ENCODE measurements at regions not wholly inside any gene's neighbourhood (a gene's known extent, or its start where the extent isn't known, plus 50 kb on each side); places are given as distances from the start of the nearest gene placed in this dataset.

DNA sequence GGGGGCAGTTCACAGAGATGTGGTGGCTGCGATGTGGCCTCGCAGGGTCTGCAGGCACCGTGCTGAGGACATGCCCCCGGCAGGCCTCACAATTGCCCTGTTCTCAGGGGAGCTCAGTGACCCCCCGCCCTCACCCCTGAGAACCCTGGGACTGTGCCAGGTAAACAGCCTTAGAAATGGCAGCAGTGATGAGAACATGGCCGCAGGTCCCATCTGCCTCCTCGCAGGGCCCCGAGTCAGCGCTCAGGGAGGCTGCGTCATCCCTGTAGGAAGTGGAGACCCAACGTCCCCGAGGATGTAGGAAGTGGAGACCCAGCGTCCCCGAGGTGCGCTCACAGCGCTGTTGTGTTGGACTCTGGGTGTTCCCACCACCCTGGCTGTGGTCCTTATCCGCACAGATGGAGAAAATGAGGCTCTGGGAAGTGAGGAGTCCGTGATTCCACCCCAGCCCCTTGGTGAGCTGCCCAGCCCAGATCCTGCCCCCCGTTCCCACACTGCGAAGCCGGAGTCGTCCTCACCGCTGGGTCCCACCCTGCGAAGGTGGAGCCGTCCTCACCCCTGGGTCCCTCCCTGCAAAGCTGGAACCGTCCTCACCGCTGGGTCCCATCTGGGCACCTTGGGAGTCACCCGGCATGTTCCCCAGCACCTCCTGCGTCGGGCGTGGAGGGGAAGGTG lies 1086.8 kb downstream of the BRD1 start:
- TF ChIP-seq CTCF (IDR thresholded peaks at IDR 0.05; ENCODE audit: low read depth, low read length, missing control alignments) = no peak
- DNase-seq (ENCODE audit: extremely low read depth, low read depth) = no peak
- no peak overlapping the region for H3K4me3 ChIP-seq (replicated peaks; ENCODE audit: low read depth, low read length)

- TF ChIP-seq CTCF (IDR thresholded peaks at IDR 0.05; ENCODE audit: low read depth, low read length, missing control alignments) = no peak
- H3K4me3 ChIP-seq (replicated peaks; ENCODE audit: low read depth, low read length) = no peak overlapping the region
- no peak for DNase-seq (ENCODE audit: extremely low read depth, low read depth)
Observed at GRCh38 chr22:48740086-48740730, 1087.5 kb downstream of the BRD1 start.

DNA sequence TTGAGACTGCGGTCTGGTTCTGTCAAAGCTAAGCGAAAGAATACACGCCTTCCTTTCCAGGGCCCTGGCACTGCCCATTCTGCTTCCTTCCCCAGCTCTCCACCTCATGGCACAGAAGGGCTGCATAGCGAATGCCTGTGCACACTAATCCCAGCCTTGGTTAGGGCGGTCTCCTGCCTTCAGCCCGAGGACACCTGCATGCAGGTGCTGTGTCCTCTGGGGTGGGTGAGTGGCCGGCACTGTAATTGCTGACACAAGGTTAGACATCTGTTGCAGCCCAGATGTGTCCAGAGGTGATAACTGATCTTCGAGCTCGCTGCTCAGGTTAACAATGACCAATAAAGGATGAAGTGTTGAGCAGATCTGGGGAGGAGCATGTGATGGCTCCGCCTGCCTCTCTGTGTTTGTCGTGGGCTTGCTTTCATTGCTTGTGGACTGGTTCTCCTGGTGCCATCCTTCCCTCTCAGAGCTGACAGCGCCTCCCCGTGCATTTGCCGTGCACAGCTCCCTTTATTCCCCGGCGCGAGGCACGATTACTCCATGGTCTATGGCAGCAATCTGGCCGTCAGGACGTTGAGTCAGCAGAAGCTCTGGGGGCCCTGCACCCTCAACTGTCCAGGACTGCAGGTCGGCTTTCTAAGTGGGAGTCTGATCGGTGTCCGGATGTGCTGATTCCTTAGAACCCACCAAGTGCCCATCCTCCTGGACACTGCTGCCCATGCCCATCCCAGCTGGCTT lies 1088.2 kb downstream of the BRD1 start:
- DNase-seq (ENCODE audit: extremely low read depth, low read depth) = no peak
- TF ChIP-seq CTCF (IDR thresholded peaks at IDR 0.05; ENCODE audit: low read depth, low read length, missing control alignments) = no peak
- H3K4me3 ChIP-seq (replicated peaks; ENCODE audit: low read depth, low read length) = no peak overlapping the region

DNA sequence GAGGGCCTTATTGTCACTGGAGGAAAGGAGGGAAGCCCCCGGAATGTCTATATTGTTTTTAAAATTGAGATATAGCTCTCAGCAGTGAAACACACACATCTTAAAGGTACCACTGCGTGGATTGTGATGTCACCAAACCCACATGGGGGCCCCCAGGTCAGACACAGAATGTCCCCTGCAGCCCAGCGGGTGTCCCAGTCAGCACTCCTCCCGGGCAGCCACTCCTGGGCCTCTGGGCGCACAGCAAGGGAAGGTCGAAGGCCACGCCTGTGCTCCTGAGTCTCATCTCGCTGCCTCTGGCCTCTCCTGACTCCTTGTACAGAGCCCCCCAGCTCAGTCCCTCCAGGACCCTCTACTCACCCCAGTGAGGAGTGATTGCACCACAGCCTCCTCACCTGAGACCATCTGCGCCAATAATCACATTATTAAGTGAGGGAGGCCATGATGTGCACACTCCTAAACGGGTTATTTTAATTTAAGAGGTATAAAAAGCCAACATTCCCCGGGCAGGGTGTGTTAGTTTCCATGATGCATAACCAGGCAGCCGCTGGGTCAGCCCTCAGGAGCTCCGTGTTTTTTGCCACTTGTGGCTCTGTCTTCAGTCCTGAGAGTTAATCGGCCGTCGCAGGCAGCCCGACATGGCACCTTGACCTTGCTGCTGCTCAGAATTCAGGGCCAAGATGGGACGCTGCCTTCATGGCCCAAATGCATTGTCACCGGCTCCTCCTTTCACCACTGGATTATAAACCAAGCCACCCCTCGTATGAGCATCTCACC lies 1089.3 kb downstream of the BRD1 start:
- no peak for DNase-seq (ENCODE audit: extremely low read depth, low read depth)
- no peak overlapping the region for H3K4me3 ChIP-seq (replicated peaks; ENCODE audit: low read depth, low read length)
- TF ChIP-seq CTCF (IDR thresholded peaks at IDR 0.05; ENCODE audit: low read depth, low read length, missing control alignments) = no peak

DNA sequence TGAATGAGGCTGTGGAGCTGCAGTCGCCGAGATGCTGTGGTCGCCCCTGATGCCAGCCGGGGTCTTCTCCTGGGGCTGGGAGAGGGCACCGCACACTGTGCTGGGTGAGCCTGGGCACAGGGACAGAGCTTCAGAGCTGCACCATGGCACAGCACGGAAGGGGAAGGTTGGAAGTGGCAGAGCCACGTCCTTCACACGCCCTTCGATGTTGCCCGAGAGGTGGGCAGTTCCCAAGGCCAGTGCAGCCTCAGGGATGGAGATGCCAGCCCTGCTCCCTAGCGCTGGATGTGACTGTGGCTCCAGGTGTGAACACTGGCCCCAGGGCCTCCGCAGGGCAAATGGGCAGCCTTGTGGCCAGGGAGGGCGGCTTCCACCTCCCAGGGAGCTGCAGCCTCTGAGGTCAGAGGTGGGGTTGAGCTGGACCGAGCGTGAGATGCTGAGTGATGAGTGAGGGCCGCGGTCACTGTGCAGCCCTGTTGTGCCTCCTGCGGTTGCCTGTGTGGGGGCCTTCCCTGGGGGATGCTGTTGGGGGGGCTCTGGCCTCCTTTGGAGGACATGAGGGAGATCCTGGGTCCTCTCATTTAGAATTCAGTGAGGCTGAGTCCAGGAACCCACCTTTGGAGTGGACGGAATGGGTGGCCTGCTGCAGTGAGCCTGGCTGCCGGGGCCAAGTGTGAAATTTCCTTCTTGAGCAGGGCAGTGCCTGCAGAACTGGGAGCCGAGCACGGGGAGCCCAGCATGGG lies 1090.0 kb downstream of the BRD1 start:
- no peak for TF ChIP-seq CTCF (IDR thresholded peaks at IDR 0.05; ENCODE audit: low read depth, low read length, missing control alignments)
- DNase-seq (ENCODE audit: extremely low read depth, low read depth) = no peak
- no peak overlapping the region for H3K4me3 ChIP-seq (replicated peaks; ENCODE audit: low read depth, low read length)
